HG03565 (cell line): ENCODE measurements at regions not wholly inside any gene's neighbourhood (a gene's known extent, or its start where the extent isn't known, plus 50 kb on each side); places are given as distances from the start of the nearest gene placed in this dataset.
"Not testable (repeated sequence)": the region's sequence is repeated elsewhere in the genome, so short reads cannot be mapped to it uniquely, and the experiment has no call there.

ENCODE experiments used
- ATAC-seq: cut with Tn5 transposase; IDR thresholded peaks from one replicate; pipeline ENCODE4 v1.9.1; 2021; ENCODE audit warnings: mild to moderate bottlenecking, moderate library complexity; ENCODE audit not compliant: unreplicated experiment

DNA sequence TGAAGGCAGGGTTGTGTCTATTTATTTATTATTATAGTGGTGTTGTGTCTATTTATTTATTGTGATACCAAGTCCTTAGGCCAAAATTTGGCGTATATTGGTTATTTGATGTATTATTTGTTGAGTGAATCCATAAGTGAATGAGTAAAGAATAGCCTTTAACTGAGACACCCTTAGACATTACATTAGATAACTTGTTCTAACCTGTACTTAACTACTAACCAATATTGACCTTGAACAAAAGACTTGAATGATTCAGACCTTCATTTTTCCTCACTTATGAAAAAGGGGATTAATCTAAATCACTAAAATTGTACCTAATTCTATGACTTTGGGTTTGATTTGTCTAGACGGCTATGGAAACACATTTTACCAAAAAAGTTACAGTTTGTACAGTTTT, 370.5 kb downstream of the JRKL start:
- no peak for ATAC-seq

DNA sequence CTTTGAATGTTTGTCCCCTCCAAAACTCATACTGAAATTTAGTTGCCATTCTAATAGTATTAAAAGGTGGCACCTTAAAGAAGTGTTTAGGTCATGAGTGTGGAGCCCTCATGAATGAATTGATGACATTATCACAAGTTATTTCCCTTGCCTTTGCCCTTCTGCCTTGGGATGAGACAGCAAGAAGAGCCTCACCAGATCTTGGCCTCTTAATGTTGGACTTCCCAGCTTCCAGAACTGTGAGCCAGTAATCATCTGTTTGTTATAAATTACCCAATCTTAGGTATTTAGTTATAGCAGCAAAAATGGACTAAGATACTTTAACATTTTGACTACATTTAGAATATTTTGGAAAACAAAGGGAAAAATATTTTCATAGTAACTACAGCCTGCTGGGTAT, 371.0 kb downstream of the JRKL start:
- ATAC-seq: no peak

DNA sequence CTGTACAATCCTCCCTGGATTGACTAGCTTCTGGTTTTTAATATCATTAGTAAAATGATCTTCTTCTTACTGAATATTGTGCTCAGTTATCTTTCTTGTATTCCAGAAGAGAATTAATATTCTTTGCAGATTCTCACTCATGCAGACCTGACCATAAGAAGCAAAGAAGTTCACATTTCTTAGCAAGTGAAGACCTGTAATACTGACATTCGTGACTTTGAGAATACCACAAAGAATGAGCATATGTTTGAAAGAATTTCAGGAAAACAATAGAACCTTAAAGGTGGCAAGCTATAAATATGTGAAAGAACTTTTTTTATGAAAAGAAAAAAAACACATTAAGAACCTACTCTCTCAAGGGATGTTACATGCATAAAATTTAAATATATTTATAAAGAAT, 371.6 kb downstream of the JRKL start:
- no peak for ATAC-seq

DNA sequence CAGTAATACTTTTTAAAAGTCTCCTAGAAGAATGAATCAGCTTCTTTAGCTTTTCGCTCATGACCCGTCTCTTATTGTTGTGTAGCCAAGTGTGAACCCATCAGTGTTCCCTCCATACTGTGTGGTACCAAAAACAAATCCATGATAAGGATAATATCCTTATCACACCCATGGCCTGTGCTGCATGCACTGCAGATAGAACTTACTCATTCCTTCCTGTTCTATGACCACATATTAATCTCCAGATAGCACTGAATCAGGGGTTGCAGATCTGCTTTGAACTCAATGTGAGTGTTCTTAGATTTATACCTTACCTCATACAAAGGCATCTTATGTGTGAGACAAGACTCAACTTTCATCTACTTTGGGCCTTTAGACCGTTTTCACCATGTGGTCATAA, 373.4 kb downstream of the JRKL start:
- ATAC-seq: no peak

DNA sequence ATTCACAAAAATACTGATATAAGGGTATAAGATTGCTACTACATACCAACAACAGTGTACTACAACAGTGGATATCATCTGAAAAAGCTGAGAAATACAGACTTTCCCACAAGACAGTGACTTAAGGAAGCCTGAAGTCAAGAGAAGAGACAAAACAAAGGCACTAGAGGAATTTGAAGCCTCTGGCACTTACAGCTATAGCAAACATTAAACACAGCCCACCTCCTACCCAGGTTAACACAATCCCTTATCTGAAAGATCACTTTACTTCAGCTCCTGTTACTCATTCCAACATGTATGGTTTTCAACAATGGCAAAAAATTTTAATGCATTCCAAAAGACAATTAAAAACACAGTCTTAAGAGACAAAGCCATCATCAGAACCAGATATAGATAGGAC, 388.5 kb downstream of the JRKL start:
- ATAC-seq: no peak

DNA sequence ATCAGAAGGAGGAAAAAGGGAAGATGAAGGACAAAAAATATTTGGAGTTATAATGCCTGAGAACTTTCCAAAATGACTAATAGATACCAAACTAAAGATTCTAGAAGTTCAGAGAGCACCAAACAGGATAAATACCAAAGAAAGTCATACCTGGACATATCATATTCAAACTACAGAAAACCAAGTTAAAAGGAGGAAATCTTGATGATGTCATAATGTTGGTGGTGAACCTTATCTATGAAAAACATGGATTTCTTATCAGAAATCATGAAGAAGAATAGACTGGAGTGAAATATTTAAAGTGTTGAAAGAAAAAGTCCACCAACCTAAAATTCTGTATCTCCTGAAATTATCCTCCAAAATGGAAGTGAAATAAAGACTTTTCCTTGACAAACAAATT, 389.2 kb downstream of the JRKL start:
- no peak for ATAC-seq

DNA sequence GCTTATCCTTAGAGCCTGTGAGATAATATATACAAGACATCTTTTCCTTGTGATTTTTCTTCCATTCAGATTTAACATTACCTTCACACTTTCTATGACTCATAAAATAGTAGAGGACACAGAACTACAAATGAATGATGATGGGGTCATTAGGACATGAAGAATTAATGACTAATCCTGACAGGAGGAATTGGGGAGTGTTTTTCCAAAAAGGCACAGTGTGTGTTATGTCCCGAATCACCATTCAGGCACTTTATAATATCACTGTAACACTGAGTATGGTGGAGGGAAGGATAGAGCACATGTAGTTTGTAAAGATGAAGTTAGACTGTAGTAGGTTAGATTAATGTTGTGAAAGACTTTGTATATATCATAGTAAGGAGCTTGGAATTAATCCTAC, 391.3 kb downstream of the JRKL start:
- no peak for ATAC-seq

DNA sequence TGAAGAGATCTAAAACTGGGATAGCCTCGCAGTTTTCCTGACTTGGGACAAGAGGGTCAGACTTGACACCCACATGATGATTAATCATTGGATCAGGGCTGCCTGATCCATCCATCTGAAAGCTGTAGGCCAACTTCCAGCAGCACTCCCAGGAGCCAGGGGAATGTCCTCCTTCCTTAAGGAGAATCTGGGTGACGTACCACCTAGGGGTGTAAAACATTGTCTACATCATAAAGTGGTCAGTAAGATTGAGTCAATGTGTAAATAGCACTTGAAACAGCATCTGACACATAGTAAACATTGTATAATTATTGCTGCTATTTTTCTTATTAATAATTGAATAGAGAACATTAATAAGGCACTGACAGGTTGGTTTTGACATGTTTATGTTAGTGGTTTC, 392.8 kb downstream of the JRKL start:
- ATAC-seq: no peak

DNA sequence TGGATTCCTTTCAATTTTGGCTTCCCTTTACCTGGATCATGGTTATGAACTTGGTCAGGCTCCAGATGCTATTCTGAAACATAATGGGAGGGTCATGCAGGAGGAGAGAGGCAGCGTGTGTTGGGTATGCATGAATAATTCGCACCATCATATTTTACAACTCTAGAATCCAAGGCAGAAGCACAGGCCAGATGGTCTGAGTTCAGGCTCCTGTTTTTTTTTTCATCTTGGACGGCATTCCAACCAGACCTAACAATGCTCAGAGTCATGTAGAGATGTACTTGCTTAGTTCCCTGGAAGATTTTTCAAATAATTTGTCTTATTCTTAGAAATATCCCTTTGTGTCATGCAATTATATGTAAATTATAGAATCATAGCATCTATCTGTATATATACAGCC, 393.5 kb downstream of the JRKL start:
- ATAC-seq: no peak

DNA sequence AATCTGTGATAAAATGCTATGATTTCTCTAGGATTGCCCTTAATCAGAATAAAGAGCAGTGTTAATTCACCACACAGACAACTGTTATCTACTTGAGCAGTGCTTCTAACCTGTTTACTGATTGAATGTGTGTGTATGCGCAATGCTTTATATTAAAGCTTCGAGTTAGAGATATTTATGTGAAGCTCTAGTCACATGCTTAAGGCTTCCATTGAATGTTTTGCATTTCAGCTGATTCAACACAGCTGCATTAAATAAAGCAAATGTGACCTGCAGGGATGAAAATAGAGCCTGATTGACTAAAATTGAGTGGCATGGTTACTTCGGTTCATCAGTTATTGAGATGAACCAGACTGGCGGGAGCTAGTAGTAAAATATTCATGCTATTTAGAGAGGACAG, 395.3 kb downstream of the JRKL start:
- no peak for ATAC-seq

DNA sequence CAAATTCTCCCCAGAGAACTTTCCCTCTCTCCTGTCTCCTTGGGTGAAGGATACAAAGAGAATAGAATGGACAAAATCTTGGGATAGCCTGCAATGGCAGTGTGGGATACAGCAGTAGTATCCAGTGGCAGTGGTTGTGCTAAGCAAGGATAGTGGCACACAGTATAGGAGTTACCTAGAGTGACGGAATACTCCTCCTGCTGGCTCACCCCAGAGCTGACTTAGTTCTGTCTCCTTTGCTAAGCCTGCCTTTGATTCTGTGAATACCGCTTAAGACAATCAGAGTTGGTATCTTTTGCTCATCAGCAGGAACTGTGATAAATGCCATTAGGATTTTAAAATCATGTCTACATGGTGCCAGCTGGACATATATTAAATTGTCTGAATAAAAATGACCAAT, 404.3 kb downstream of the JRKL start:
- ATAC-seq: no peak

DNA sequence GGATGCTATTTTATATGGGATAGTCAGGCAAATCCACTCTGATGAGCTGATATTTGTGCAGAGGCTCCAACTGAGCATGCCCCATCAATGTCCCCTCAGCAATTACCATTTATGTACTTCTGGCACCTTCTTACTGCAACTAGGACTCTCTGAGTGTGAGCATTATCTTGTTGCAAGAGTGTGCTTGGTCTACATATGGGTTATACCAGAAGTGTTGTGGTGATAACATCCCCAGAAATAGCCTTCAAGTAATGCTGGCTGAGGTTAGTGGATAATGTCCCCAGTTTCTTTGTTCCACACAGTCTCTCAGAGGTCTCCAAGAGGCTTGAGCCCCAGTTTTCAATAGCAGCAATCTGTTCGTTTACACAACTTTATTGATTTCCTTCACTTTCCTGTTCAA, 408.6 kb downstream of the JRKL start:
- no peak for ATAC-seq

DNA sequence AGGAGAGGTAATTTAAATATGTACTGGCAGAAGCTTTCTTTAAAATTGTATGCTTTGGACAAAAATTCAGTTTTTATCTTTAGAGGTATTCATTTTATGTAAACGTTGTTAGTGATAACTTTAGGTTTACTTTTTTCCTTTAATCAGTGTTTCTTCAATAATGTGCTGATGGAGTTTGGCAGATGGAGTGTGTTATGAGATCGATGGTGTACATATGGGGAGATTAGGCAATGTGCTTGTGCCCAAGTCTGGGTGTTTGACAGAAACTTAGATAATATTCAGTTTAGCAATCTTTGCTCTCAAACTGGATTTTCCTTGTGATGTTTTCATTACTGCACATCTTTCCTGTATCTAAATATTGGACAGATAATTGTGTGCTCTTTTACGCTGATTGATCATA, 425.4 kb downstream of the JRKL start:
- ATAC-seq: no peak

DNA sequence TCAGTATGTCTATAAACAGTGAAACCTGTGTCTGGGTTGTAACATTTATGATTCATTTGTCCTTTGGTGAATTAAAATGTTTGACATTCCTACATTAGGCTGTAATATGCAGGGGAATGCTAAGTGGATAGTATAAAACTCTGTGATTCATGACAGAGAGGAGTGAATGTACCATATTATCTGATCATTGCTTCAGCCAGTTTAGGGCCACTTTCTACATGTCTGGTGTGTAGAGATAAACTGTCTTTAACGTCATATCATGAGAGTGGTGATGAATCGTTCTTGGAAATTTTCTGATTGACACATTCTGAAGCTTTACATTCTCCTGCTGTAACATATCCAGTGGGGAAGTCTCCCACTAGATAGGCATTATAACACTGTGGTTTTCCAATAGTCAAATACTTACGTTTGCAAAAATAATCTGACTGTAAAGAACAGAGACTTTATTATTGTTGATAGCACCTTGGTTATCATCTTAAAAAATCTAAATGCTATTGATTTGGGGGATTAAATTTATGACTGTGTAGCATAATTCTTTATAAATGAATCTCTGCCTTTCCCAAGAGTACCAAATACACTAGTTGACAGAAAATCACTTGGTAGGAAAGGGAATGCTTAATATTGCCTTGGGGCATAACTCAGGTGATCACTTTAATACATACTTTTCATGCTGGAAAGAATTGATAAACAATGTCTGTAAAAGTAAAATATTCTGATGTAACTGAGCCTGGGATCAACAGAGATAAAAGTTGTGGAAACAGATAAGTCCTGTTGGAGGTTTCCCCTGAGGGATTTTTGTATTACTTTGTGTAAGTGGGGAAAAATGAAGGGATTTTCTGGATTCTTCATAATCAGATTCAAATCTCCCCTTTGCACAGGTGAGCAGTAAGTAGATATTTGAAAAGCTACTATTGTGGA, 427.9 kb downstream of the JRKL start:
- no peak for ATAC-seq

DNA sequence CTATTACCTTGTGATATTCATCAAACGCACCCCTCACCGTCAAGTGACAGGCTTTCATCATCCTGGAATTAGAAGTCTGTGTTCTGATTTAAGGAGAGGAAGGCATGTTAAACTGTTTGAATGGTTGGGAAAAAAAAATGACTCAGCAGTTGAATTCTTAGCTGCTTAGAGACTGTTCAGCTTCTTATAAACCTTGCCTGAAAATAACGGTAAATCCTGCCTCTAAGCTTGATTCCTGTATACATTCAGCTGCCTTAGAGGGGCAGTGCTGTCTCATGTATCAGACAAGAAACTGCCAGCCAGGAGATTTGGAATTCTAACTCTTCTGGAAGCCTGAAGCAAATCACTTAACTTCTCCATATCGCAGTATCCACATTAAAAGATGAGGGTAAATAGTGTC, 437.4 kb downstream of the JRKL start:
- no peak for ATAC-seq

DNA sequence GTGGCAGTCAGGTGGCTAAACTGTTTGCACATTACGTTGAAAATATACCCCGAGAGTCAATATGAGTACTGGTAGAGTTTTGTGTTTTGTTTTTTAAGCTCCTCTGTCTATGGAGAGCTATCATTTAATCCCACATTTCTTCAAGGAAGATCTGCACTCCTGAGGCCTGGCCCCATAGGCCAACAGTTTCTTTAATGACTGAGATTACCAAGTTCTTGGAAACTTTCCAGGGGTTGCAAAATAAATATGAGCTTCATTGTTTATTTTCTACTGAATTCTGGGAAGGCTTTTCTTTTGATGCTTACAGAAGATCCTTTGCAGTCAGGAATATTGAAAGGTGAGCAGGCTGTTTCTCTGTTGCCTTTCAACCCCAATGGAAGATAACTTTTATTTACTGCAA, 452.0 kb downstream of the JRKL start:
- ATAC-seq: no peak

DNA sequence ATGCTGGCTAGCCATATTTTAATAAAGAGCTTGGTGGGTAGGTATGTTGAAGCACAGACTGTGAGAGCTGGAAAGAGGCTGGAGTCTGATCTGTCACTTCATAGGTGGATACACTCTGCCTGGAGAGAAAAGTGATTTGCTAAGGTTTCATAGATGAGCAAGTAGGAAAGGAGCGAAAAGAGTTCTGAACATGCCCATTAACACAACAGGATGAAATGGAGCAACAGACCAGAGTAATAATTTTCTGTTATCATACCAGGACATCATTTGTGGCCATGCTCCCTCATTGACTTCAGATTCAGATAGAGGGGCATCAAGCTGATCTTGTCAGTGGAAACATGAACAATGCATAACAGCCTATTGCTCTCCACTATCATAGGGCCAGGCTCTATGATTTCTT, 452.9 kb downstream of the JRKL start:
- ATAC-seq: no peak

DNA sequence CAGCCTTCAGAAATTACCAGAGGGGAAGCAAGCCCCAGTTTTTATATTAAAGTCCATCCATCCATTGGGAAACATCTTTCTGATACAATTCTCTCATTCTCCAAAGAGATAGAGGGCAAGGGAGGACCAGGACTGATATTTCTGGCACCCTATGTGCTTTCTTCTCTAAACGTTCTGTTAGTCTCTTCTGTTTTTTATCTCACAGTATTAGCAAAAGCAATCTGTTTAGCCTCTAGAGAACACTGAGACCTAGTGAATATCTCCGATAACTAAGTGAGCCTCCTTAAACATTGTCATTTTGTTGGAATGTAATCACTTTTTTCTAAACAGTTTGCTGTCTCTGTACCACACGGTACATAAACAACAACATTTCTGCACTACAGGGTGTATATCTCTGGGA, 464.6 kb downstream of the JRKL start:
- ATAC-seq: no peak

DNA sequence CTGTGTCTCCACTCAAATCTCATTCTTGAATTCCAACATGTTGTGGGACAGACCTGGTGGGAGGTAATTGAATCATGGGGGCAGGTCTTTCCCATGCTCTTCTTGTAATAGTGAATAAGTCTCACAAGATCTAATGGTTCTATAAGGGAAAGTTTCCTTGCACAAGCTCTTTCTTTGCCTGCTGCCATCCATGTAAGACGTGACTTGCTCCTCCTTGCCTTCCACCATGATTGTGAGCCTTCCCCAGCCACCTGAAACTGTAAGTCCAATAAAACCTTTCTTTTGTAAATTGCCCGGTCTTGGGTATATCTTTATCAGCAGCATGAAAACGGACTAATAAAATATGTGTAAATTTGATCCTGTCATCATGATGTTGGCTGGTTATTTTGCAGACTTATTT, 471.9 kb downstream of the JRKL start:
- not testable (repeated sequence) for ATAC-seq

DNA sequence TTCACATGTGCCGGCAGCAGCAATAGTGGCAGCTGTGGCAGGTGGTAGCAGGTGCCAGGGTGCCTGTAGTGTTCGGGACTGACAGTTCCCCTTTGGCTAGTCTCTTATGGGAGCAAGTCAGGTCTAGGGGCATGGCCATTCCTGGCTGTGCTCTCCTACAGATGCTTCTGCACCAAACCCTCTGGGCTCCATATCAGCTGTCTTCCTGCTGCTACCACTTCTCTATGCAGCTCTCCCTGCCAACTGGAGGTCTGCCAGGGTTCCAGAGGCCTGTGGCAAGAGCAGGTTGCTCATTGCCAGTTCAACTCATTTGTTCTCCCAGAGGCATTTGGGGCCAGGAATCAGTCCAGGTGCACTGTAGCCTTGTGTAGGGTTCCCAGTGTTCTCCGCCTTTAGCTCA, 473.7 kb downstream of the JRKL start:
- ATAC-seq: no peak

DNA sequence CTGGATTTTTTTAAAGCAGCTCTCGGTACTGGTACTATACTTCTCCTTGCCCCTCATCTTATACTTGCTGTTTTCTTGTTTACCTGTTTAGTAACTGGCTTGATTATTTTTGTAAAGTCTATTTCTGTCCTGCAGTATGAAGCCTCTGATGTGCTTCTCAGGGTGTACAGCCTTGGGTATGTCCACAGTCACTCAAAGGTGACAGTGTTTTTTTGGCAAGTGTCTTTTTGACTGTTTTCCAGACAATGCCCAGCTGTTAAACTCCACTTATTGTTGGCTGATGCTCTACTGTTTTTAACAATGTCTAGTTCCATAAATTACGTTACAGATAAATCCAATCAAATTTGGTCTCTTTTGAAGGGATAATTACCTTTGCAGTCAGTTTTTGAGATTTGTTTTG, 475.2 kb downstream of the JRKL start:
- no peak for ATAC-seq

DNA sequence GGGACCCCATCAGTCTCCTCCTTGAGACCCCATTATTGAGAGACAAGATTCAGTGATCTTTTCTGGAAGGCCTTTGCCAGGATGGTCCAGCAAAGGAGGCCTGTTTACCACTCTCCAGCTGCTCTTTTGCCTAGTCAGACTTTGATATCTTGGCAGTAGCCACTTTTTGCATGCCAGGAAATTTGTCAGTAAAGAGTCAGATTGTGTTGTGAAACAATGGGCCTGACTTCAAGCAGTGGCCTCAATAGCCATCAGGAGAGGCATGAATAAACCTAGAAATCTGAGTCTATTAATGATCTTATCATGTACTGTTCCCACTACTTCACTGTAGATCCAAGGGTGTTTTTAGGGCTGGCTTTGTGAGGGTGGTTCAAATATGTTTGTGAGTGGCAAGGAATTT, 479.4 kb downstream of the JRKL start:
- no peak for ATAC-seq

DNA sequence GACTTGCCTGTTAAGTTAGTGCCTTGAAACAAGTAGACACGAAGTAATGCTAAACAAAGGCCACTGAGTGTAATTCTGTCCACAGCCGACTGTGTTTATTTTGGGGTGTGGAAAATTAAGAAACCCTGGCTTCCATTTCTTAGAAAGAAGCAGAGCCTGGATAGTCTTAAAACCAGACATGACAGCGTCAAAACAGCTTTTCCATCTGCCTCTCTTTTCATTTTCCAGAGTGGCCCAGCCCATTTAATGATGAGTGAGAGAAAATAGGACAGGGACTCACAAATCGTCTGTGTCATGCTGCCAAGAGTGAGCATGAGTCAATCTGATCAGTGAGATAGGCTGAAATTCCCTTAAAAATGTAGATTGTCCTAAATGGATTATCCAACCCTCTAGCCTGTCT, 485.9 kb downstream of the JRKL start:
- ATAC-seq: no peak
